Loucy (cell line): ENCODE measurements at regions not wholly inside any gene's neighbourhood (a gene's known extent, or its start where the extent isn't known, plus 50 kb on each side); places are given as distances from the start of the nearest gene placed in this dataset.

ENCODE experiments used
- EZH2phosphoT487 ChIP-seq: fragments of 200-600 bp; IDR thresholded peaks from 2 replicates; pipeline ENCODE4 v1.6.1; 2018; ENCODE audit warnings: antibody characterized with exemption, mild to moderate bottlenecking, moderate library complexity, borderline replicate concordance
- TF ChIP-seq, protein P1 (sequence below): fragments of 200-600 bp; sonication (generic); conservative IDR thresholded peaks from 2 replicates; pipeline ENCODE4 v1.5.1; 2014; ENCODE audit warnings: mild to moderate bottlenecking, antibody characterized with exemption, low read length

DNA sequence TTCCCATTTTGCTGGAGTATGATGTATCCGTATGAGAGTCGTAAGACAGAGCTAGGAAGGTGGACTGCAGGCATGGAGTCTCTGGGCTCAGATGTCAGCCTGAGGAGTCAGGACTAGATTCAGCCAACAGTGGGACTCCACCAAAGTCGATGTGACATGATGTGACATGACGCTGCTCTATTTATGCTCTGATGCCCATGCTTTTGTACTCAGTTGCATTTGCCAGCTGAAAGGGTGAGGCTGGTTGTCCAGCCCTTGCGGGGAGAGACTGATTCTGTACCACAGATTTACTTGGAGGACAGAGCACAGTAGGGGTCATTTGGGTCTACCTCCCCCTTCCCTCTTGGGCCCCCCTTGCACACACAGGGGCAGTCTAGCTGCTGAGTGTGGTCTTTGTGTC, 88.5 kb upstream of the ATG10 start:
- TF ChIP-seq, protein P1, sequence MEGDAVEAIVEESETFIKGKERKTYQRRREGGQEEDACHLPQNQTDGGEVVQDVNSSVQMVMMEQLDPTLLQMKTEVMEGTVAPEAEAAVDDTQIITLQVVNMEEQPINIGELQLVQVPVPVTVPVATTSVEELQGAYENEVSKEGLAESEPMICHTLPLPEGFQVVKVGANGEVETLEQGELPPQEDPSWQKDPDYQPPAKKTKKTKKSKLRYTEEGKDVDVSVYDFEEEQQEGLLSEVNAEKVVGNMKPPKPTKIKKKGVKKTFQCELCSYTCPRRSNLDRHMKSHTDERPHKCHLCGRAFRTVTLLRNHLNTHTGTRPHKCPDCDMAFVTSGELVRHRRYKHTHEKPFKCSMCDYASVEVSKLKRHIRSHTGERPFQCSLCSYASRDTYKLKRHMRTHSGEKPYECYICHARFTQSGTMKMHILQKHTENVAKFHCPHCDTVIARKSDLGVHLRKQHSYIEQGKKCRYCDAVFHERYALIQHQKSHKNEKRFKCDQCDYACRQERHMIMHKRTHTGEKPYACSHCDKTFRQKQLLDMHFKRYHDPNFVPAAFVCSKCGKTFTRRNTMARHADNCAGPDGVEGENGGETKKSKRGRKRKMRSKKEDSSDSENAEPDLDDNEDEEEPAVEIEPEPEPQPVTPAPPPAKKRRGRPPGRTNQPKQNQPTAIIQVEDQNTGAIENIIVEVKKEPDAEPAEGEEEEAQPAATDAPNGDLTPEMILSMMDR = no peak
- TF ChIP-seq EZH2phosphoT487 = no peak
